ENCODE measurements at regions not wholly inside any gene's neighbourhood (a gene's known extent, or its start where the extent isn't known, plus 50 kb on each side); places are given as distances from the start of the nearest gene placed in this dataset.

DNA sequence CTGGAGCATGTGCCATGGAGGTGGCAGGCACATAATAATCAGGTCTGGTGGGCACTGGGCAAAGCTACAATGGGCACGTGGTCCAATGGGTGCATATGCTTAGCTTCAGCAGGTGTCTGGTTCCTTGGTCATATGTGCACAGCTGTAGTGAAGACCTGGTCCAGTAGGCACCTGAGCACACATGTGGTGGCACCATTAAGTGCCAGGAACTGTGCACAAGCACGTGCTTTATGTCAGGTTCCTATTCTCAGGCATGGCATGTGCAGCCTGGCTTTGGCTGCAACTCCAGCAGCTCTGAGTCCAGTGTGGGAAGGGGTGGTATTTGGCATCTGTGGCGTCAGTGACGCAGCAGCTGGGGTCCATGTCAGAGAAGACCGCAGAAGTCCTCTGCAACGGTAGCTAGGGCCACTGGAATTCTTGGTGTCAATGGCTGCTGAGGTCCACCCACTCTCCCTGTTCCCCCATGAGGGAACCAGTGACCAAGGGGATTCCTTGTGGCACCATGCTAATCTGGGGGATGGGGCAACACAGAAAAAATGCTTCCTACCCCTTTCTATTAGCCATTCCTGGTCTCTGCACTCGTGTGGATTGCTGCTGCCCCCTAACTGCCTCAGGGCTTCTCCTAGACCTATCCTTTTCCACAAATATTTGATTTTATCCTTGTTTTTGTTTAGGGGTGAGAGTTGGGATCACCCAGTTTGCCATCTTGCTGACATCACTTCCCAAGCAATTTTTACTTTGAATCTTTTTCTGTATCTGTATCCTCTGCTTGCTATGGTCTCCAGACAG is 262.9 kb upstream of the MAP2 start:
- TF ChIP-seq TAF1 (IDR thresholded peaks at IDR 0.05; ENCODE audit: borderline replicate concordance, low read depth, low read length) (no peak), RFX5 (IDR thresholded peaks at IDR 0.05; ENCODE audit: low read length) (no peak), JUND (IDR thresholded peaks at IDR 0.05) (no peak), ZBTB33 (IDR thresholded peaks at IDR 0.05; ENCODE audit: borderline replicate concordance, low read depth) (no peak), GABPA (IDR thresholded peaks at IDR 0.05; ENCODE audit: low read depth) (no peak), POLR2AphosphoS5 (IDR thresholded peaks at IDR 0.05; ENCODE audit: low read depth, low read length) (no peak), RXRA (IDR thresholded peaks at IDR 0.05; ENCODE audit: borderline replicate concordance, low read depth) (no peak), SIN3A (IDR thresholded peaks at IDR 0.05; ENCODE audit: borderline replicate concordance, low read depth, low read length) (no peak), CTCF (IDR thresholded peaks at IDR 0.05) (no peak), MEF2A (IDR thresholded peaks at IDR 0.05; ENCODE audit: borderline replicate concordance, low read depth) (no peak)
- TF ChIP-seq, protein P1, sequence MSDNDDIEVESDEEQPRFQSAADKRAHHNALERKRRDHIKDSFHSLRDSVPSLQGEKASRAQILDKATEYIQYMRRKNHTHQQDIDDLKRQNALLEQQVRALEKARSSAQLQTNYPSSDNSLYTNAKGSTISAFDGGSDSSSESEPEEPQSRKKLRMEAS (IDR thresholded peaks at IDR 0.05; ENCODE audit: low read depth): no peak
- H3K27ac ChIP-seq (ENCODE audit: low read depth in 2 of 2, low read length in 1 of 2): no peak overlapping the region
- no peaks in the 10 kb centered on the region for H3K9me2 ChIP-seq
- H3K36me3 ChIP-seq (replicated peaks in 1 of 2; ENCODE audit: control insufficient read depth in 1 of 2, insufficient read depth in 2 of 2, low read length in 1 of 2): no peaks in the 10 kb centered on the region
- no peak for DNase-seq
- 0% methylated on average over 5 of the region's 7 CpGs for WGBS (ENCODE audit: low lambda C conversion rate)
- no peaks in the 10 kb centered on the region for H3K27me3 ChIP-seq (ENCODE audit: insufficient read depth)
- POLR2A ChIA-PET: no interaction called here
- H3K4me2 ChIP-seq: no peak overlapping the region
- H3K9ac ChIP-seq: no peak overlapping the region
- no peaks in the 10 kb centered on the region for H3K9me3 ChIP-seq
- no peaks in the 10 kb centered on the region for H3F3A ChIP-seq (replicated peaks; ENCODE audit: insufficient read depth)
- no peaks in the 10 kb centered on the region for H3K79me2 ChIP-seq (ENCODE audit: insufficient read depth)
- no peaks in the 10 kb centered on the region for H3K4me1 ChIP-seq (ENCODE audit: control insufficient read depth in 1 of 2, insufficient read depth in 2 of 2, low read depth in 1 of 2, low read length in 1 of 2)
- no peak overlapping the region for H3K4me3 ChIP-seq (ENCODE audit: low read depth in 2 of 2, low read length in 1 of 2)
- H4K20me1 ChIP-seq (ENCODE audit: insufficient read depth): no peaks in the 10 kb centered on the region
- CTCF ChIA-PET: interaction anchor here (0.7 kb wide), 1 partner anchor 341 kb away, joined by 3 read pairs; no protein-coding TSS in a partner anchor
- H2AFZ ChIP-seq (ENCODE audit: low read depth): no peak overlapping the region

DNA sequence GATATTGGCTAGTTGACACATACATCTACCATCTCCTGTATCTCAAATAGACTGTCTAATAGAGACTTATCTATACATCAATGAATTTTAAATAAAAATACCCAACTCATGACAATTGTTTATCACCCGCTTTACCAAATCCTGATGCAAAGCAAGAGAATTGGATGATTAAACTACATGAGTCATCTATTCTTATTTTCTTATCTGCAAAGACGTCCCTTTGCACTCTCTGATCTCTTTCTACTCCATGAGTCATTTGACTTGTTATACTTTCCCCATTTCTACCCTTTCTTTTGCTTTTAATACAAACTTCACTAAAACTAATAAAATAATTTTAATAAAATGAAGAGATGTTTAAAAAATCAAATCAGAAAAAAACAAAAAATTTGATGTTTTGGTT is 261.7 kb upstream of the MAP2 start:
- Histone ChIP-seq H3K4me2 (no peak overlapping the region), H4K20me1 (ENCODE audit: insufficient read depth) (no peaks in the 10 kb centered on the region), H3K9me2 (no peaks in the 10 kb centered on the region), H3K27me3 (ENCODE audit: insufficient read depth) (no peaks in the 10 kb centered on the region), H3K36me3 (replicated peaks in 1 of 2; ENCODE audit: control insufficient read depth in 1 of 2, insufficient read depth in 2 of 2, low read length in 1 of 2) (no peaks in the 10 kb centered on the region), H3K27ac (ENCODE audit: low read depth in 2 of 2, low read length in 1 of 2) (no peak overlapping the region), H2AFZ (ENCODE audit: low read depth) (no peak overlapping the region), H3K9me3 (no peaks in the 10 kb centered on the region), H3K79me2 (ENCODE audit: insufficient read depth) (no peaks in the 10 kb centered on the region), H3F3A (replicated peaks; ENCODE audit: insufficient read depth) (no peaks in the 10 kb centered on the region), H3K9ac (no peak overlapping the region), H3K4me1 (ENCODE audit: control insufficient read depth in 1 of 2, insufficient read depth in 2 of 2, low read depth in 1 of 2, low read length in 1 of 2) (no peaks in the 10 kb centered on the region), H3K4me3 (ENCODE audit: low read depth in 2 of 2, low read length in 1 of 2) (no peak overlapping the region)
- no peak for TF ChIP-seq TAF1 (IDR thresholded peaks at IDR 0.05; ENCODE audit: borderline replicate concordance, low read depth, low read length)
- TF ChIP-seq EZH2phosphoT487 (IDR thresholded peaks at IDR 0.05; ENCODE audit: borderline replicate concordance, low read depth): no peak
- TF ChIP-seq MXI1 (IDR thresholded peaks at IDR 0.05; ENCODE audit: low read depth, low read length): no peak
- TF ChIP-seq RXRA (IDR thresholded peaks at IDR 0.05; ENCODE audit: borderline replicate concordance, low read depth): no peak
- no peak for TF ChIP-seq RCOR1 (IDR thresholded peaks at IDR 0.05; ENCODE audit: low read length)
- no peak for TF ChIP-seq GABPA (IDR thresholded peaks at IDR 0.05; ENCODE audit: low read depth)
- no peak for DNase-seq
- WGBS (ENCODE audit: low lambda C conversion rate): 15% methylated on average over 2 of the region's 2 CpGs
- ChIA-PET CTCF (no interaction called here), POLR2A (no interaction called here)

All from SK-N-SH (cell line).